GM12878 (cell line): ENCODE measurements at regions not wholly inside any gene's neighbourhood (a gene's known extent, or its start where the extent isn't known, plus 50 kb on each side); places are given as distances from the start of the nearest gene placed in this dataset.

Source experiments
- EP300 ChIP-seq, 2 experiments: fragments of 150-350 bp in 1 of 2; IDR thresholded peaks; 2 replicates each; pipeline ENCODE4 v1.6.1; 2011 to 2012; ENCODE audit warnings: low read depth in 2 of 2, low read length in 2 of 2, borderline replicate concordance in 1 of 2, improper control_type of control experiment in 1 of 2, inconsistent platforms in 1 of 2; ENCODE audit not compliant: control insufficient read depth in 1 of 2
- HDGF ChIP-seq: fragments of 450-650 bp; IDR thresholded peaks from 2 replicates; pipeline ENCODE4 v1.6.1; 2016; ENCODE audit warnings: antibody characterized with exemption
- MEF2B ChIP-seq: fragments of 450-650 bp; IDR thresholded peaks from 2 replicates; pipeline ENCODE4 v1.6.1; 2018; ENCODE audit warnings: mild to moderate bottlenecking, moderate library complexity; ENCODE audit not compliant: partially characterized antibody, poor library complexity, severe bottlenecking
- NFXL1 ChIP-seq: fragments of 450-650 bp; IDR thresholded peaks from 2 replicates; pipeline ENCODE4 v1.6.1; 2017; ENCODE audit warnings: antibody characterized with exemption, mild to moderate bottlenecking, borderline replicate concordance
- SPI1 ChIP-seq: IDR thresholded peaks from 2 replicates; pipeline ENCODE4 v1.6.1; 2011; ENCODE audit warnings: low read depth, mild to moderate bottlenecking, low read length, moderate library complexity, borderline replicate concordance; ENCODE audit not compliant: insufficient read depth
- SRF ChIP-seq, 2 experiments: IDR thresholded peaks; 2 replicates each; pipeline ENCODE4 v1.6.1; 2011; ENCODE audit warnings: low read depth in 2 of 2, low read length in 2 of 2, mild to moderate bottlenecking in 1 of 2, moderate library complexity in 1 of 2
- TCF7 ChIP-seq: IDR thresholded peaks from 2 replicates; pipeline ENCODE4 v1.6.1; 2014; ENCODE audit warnings: antibody characterized with exemption, borderline replicate concordance
- ZNF24 ChIP-seq: fragments of 450-650 bp; IDR thresholded peaks from 2 replicates; pipeline ENCODE4 v1.6.1; 2017; ENCODE audit warnings: antibody characterized with exemption, mild to moderate bottlenecking
- ZZZ3 ChIP-seq: IDR thresholded peaks from 2 replicates; pipeline ENCODE4 v1.6.1; 2011; ENCODE audit warnings: low read depth; ENCODE audit not compliant: control insufficient read depth, insufficient read length
- TF ChIP-seq, protein P1 (sequence below): fragments of 450-650 bp; IDR thresholded peaks from 2 replicates; pipeline ENCODE4 v1.6.1; 2016; ENCODE audit warnings: mild to moderate bottlenecking, moderate library complexity, borderline replicate concordance

DNA sequence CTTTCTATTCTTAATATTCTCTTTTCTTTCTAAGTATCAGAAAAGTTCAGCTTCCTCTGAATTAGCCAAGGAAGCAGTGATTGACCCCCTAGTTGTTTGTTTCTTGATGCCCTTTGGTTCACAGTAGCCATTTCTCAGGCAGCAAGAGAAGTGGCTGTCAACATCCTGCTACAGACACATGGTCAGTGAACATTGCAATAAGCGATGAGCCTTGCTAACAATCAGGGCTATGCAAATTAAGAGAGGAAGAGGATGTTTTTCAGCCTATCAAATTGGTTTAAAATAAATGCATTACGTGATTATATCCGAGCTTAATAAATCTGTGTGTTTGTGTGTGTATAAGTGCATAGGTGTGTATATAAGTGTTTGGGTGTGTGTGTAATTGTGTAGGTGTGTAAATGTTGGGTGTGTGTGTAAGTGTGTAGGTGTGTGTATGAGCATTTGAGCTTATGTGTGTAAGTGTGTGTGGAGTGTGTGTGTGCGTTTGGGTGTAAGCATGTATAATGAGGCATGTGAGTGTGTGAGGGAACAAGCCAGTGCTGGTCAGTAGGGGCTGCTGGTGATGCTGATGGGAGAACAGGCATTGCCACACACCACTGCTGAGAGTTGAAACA, 78.1 kb upstream of the XCR1 start (continued):
- TF ChIP-seq, protein P1, sequence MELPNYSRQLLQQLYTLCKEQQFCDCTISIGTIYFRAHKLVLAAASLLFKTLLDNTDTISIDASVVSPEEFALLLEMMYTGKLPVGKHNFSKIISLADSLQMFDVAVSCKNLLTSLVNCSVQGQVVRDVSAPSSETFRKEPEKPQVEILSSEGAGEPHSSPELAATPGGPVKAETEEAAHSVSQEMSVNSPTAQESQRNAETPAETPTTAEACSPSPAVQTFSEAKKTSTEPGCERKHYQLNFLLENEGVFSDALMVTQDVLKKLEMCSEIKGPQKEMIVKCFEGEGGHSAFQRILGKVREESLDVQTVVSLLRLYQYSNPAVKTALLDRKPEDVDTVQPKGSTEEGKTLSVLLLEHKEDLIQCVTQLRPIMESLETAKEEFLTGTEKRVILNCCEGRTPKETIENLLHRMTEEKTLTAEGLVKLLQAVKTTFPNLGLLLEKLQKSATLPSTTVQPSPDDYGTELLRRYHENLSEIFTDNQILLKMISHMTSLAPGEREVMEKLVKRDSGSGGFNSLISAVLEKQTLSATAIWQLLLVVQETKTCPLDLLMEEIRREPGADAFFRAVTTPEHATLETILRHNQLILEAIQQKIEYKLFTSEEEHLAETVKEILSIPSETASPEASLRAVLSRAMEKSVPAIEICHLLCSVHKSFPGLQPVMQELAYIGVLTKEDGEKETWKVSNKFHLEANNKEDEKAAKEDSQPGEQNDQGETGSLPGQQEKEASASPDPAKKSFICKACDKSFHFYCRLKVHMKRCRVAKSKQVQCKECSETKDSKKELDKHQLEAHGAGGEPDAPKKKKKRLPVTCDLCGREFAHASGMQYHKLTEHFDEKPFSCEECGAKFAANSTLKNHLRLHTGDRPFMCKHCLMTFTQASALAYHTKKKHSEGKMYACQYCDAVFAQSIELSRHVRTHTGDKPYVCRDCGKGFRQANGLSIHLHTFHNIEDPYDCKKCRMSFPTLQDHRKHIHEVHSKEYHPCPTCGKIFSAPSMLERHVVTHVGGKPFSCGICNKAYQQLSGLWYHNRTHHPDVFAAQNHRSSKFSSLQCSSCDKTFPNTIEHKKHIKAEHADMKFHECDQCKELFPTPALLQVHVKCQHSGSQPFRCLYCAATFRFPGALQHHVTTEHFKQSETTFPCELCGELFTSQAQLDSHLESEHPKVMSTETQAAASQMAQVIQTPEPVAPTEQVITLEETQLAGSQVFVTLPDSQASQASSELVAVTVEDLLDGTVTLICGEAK = no peak
- TF ChIP-seq SRF (IDR thresholded peaks at IDR 0.05; ENCODE audit: low read depth in 2 of 2, low read length in 2 of 2) (no peak), ZNF24 (no peak), HDGF (peak; percentile 87), MEF2B (no peak), NFXL1 (no peak), EP300 (IDR thresholded peaks at IDR 0.05; ENCODE audit: borderline replicate concordance in 1 of 2, control insufficient read depth in 1 of 2, low read depth in 2 of 2, low read length in 2 of 2) (no peak), ZZZ3 (no peak), SPI1 (no peak), TCF7 (no peak)
